GM12878 (cell line): ENCODE measurements at regions not wholly inside any gene's neighbourhood (a gene's known extent, or its start where the extent isn't known, plus 50 kb on each side); places are given as distances from the start of the nearest gene placed in this dataset.
A peak's percentile ranks its signal among the peaks of the same experiment; 100 is the strongest.

Experiments used
- CBX5 ChIP-seq: sonication (generic); IDR thresholded peaks from 2 replicates; pipeline ENCODE4 v1.6.1; 2016; ENCODE audit warnings: low read depth, moderate library complexity, mild to moderate bottlenecking, inconsistent platforms
- CHD1 ChIP-seq: IDR thresholded peaks from 2 replicates; pipeline ENCODE4 v1.6.1; 2012; ENCODE audit warnings: low read depth, low read length, improper control_type of control experiment
- CREB1 ChIP-seq: IDR thresholded peaks from 2 replicates; pipeline ENCODE4 v1.6.1; 2012; ENCODE audit warnings: low read depth, mild to moderate bottlenecking, inconsistent platforms
- GABPA ChIP-seq: IDR thresholded peaks from 2 replicates; pipeline ENCODE4 v1.6.1; 2014; ENCODE audit warnings: antibody characterized with exemption, low read depth, mild to moderate bottlenecking, inconsistent platforms
- MTA3 ChIP-seq: IDR thresholded peaks from 2 replicates; pipeline ENCODE4 v1.6.1; 2012; ENCODE audit warnings: low read length, inconsistent platforms, borderline replicate concordance
- NRF1 ChIP-seq: conservative IDR thresholded peaks from 2 replicates; pipeline ENCODE4 v1.6.1; 2011; ENCODE audit warnings: mild to moderate bottlenecking, low read depth, low read length, improper control_type of control experiment
- POLR2AphosphoS5 ChIP-seq: IDR thresholded peaks from 2 replicates; pipeline ENCODE4 v1.6.1; 2011; ENCODE audit warnings: mild to moderate bottlenecking, low read length, inconsistent platforms
- SIN3A ChIP-seq: IDR thresholded peaks from 2 replicates; pipeline ENCODE4 v1.6.1; 2012; ENCODE audit warnings: low read depth, low read length, improper control_type of control experiment
- SMC3 ChIP-seq: IDR thresholded peaks from 2 replicates; pipeline ENCODE4 v1.6.1; 2011; ENCODE audit warnings: low read length, improper control_type of control experiment, borderline replicate concordance
- STAT1 ChIP-seq: fragments of 450-650 bp; conservative IDR thresholded peaks from 2 replicates; pipeline ENCODE4 v1.6.1; 2014; ENCODE audit warnings: antibody characterized with exemption, mild to moderate bottlenecking
- STAT3 ChIP-seq: IDR thresholded peaks from 2 replicates; pipeline ENCODE4 v1.6.1; 2011; ENCODE audit warnings: low read depth, low read length, improper control_type of control experiment
- ZNF24 ChIP-seq: fragments of 450-650 bp; IDR thresholded peaks from 2 replicates; pipeline ENCODE4 v1.6.1; 2017; ENCODE audit warnings: antibody characterized with exemption, mild to moderate bottlenecking
- ZNF384 ChIP-seq: IDR thresholded peaks from 2 replicates; pipeline ENCODE4 v1.6.1; 2012; ENCODE audit warnings: low read depth, mild to moderate bottlenecking, low read length, improper control_type of control experiment, borderline replicate concordance
- TF ChIP-seq, protein P1 (sequence below): fragments of 450-650 bp; IDR thresholded peaks from 2 replicates; pipeline ENCODE4 v1.6.1; 2017; ENCODE audit warnings: low read depth, mild to moderate bottlenecking, moderate library complexity
- TF ChIP-seq, protein P2 (sequence below), 3 experiments: IDR thresholded peaks in 2 of 3; conservative IDR thresholded peaks in 1 of 3; 2 replicates each; pipeline ENCODE4 v1.5.1; 2011; ENCODE audit warnings: low read depth in 3 of 3, low read length in 3 of 3, mild to moderate bottlenecking in 3 of 3, control low read depth in 2 of 3, moderate library complexity in 2 of 3, inconsistent platforms in 1 of 3, mixed read lengths in 1 of 3; ENCODE audit not compliant: control insufficient read depth in 2 of 3, insufficient read depth in 1 of 3; ENCODE audit errors: extremely low read depth in 1 of 3
- TF ChIP-seq, protein P3 (sequence below): fragments of 450-650 bp; IDR thresholded peaks from 2 replicates; pipeline ENCODE4 v1.6.1; 2016; ENCODE audit warnings: mild to moderate bottlenecking
- TF ChIP-seq, protein P4 (sequence below): fragments of 450-650 bp; IDR thresholded peaks from 2 replicates; pipeline ENCODE4 v1.6.1; 2017; ENCODE audit warnings: mild to moderate bottlenecking, moderate library complexity

DNA sequence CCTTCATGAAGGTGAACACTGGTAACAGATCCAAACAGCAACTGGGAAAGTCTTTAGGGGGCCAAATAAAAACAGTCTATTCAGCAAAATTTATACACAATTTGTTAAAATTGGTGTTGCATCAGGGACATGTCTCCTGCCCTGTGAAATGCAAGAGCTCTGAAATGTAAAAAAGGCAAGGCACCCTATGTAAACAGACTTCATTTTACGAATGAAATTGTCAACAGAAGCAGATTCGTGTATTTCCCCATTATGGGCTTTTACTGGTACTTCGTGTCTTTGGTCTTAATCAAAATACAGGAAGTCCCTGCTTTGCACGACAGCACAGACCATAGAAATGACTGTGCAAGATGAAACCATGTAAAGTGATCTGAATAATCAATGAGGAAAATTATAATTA, 127.3 kb upstream of the THBS1 start (continued):
- TF ChIP-seq, protein P1, sequence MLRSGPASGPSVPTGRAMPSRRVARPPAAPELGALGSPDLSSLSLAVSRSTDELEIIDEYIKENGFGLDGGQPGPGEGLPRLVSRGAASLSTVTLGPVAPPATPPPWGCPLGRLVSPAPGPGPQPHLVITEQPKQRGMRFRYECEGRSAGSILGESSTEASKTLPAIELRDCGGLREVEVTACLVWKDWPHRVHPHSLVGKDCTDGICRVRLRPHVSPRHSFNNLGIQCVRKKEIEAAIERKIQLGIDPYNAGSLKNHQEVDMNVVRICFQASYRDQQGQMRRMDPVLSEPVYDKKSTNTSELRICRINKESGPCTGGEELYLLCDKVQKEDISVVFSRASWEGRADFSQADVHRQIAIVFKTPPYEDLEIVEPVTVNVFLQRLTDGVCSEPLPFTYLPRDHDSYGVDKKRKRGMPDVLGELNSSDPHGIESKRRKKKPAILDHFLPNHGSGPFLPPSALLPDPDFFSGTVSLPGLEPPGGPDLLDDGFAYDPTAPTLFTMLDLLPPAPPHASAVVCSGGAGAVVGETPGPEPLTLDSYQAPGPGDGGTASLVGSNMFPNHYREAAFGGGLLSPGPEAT, result peak; percentile 61; the same call in 1 of the 2 replicates
- TF ChIP-seq ZNF384, result no peak
- TF ChIP-seq, protein P2, sequence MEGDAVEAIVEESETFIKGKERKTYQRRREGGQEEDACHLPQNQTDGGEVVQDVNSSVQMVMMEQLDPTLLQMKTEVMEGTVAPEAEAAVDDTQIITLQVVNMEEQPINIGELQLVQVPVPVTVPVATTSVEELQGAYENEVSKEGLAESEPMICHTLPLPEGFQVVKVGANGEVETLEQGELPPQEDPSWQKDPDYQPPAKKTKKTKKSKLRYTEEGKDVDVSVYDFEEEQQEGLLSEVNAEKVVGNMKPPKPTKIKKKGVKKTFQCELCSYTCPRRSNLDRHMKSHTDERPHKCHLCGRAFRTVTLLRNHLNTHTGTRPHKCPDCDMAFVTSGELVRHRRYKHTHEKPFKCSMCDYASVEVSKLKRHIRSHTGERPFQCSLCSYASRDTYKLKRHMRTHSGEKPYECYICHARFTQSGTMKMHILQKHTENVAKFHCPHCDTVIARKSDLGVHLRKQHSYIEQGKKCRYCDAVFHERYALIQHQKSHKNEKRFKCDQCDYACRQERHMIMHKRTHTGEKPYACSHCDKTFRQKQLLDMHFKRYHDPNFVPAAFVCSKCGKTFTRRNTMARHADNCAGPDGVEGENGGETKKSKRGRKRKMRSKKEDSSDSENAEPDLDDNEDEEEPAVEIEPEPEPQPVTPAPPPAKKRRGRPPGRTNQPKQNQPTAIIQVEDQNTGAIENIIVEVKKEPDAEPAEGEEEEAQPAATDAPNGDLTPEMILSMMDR (IDR thresholded peaks at IDR 0.05 in 2 of 3, conservative IDR thresholded peaks at IDR 0.05 in 1 of 3; ENCODE audit: control insufficient read depth in 2 of 3, extremely low read depth in 1 of 3, insufficient read depth in 1 of 3, low read depth in 3 of 3, low read length in 3 of 3), result no peak
- TF ChIP-seq SIN3A, result no peak
- TF ChIP-seq NRF1, result no peak
- no peak for TF ChIP-seq CREB1
- TF ChIP-seq ZNF24, result no peak
- TF ChIP-seq POLR2AphosphoS5, result no peak
- TF ChIP-seq, protein P3, sequence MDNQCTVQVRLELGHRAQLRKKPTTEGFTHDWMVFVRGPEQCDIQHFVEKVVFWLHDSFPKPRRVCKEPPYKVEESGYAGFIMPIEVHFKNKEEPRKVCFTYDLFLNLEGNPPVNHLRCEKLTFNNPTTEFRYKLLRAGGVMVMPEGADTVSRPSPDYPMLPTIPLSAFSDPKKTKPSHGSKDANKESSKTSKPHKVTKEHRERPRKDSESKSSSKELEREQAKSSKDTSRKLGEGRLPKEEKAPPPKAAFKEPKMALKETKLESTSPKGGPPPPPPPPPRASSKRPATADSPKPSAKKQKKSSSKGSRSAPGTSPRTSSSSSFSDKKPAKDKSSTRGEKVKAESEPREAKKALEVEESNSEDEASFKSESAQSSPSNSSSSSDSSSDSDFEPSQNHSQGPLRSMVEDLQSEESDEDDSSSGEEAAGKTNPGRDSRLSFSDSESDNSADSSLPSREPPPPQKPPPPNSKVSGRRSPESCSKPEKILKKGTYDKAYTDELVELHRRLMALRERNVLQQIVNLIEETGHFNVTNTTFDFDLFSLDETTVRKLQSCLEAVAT, result no peak
- TF ChIP-seq STAT1, result no peak
- no peak for TF ChIP-seq SMC3
- TF ChIP-seq CBX5, result 0 out of 2 replicates have a peak, but pooled peaks have one; percentile 69
- TF ChIP-seq, protein P4, sequence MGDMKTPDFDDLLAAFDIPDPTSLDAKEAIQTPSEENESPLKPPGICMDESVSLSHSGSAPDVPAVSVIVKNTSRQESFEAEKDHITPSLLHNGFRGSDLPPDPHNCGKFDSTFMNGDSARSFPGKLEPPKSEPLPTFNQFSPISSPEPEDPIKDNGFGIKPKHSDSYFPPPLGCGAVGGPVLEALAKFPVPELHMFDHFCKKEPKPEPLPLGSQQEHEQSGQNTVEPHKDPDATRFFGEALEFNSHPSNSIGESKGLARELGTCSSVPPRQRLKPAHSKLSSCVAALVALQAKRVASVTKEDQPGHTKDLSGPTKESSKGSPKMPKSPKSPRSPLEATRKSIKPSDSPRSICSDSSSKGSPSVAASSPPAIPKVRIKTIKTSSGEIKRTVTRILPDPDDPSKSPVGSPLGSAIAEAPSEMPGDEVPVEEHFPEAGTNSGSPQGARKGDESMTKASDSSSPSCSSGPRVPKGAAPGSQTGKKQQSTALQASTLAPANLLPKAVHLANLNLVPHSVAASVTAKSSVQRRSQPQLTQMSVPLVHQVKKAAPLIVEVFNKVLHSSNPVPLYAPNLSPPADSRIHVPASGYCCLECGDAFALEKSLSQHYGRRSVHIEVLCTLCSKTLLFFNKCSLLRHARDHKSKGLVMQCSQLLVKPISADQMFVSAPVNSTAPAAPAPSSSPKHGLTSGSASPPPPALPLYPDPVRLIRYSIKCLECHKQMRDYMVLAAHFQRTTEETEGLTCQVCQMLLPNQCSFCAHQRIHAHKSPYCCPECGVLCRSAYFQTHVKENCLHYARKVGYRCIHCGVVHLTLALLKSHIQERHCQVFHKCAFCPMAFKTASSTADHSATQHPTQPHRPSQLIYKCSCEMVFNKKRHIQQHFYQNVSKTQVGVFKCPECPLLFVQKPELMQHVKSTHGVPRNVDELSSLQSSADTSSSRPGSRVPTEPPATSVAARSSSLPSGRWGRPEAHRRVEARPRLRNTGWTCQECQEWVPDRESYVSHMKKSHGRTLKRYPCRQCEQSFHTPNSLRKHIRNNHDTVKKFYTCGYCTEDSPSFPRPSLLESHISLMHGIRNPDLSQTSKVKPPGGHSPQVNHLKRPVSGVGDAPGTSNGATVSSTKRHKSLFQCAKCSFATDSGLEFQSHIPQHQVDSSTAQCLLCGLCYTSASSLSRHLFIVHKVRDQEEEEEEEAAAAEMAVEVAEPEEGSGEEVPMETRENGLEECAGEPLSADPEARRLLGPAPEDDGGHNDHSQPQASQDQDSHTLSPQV, result no peak
- no peak for TF ChIP-seq STAT3
- no peak for TF ChIP-seq CHD1
- 0 out of 2 replicates have a peak, but pooled peaks have one; percentile 23 for TF ChIP-seq GABPA
- no peak for TF ChIP-seq MTA3
